Inflammatory macrophage (primary cell): ENCODE measurements at regions not wholly inside any gene's neighbourhood (a gene's known extent, or its start where the extent isn't known, plus 50 kb on each side); places are given as distances from the start of the nearest gene placed in this dataset.

Source experiments
- DNase-seq, 2 donors: peaks; one replicate each; pipeline ENCODE4 v3.0.0-alpha.2; 2020 to 2022

- no peak for DNase-seq
These were observed 50.6 kb upstream of the IL6 start for GRCh38 chr7:22676385-22676784.

GRCh38 chr7:22675917-22676343 is 51.1 kb upstream of the IL6 start:
- no peak for DNase-seq

- DNase-seq: peak; percentile 24 to 71
These were observed 51.6 kb upstream of the IL6 start for GRCh38 chr7:22675421-22675820.

GRCh38 chr7:22672846-22673680 is 53.9 kb upstream of the IL6 start:
- DNase-seq: no peak

GRCh38 chr7:22671177-22671879 is 55.7 kb upstream of the IL6 start:
- DNase-seq: no peak

- no peak for DNase-seq
These were observed 56.6 kb upstream of the IL6 start for GRCh38 chr7:22670422-22670815.

GRCh38 chr7:22669692-22670421 is 57.1 kb upstream of the IL6 start:
- DNase-seq: no peak

GRCh38 chr7:22668971-22669401 is 58.0 kb upstream of the IL6 start:
- DNase-seq: no peak

GRCh38 chr7:22667562-22668239 is 59.3 kb upstream of the IL6 start:
- no peak for DNase-seq

GRCh38 chr7:22667187-22667561 is 59.8 kb upstream of the IL6 start:
- no peak for DNase-seq

GRCh38 chr7:22666732-22667131 is 60.3 kb upstream of the IL6 start:
- DNase-seq: peak; percentile 57 to 66

GRCh38 chr7:22665923-22666322 is 61.1 kb upstream of the IL6 start:
- DNase-seq: no peak

- DNase-seq: no peak
These were observed 61.8 kb upstream of the IL6 start for GRCh38 chr7:22664988-22665798.

- no peak for DNase-seq
These were observed 63.3 kb upstream of the IL6 start for GRCh38 chr7:22663721-22664120.

- peak; percentile 62 to 89 for DNase-seq
These were observed 63.7 kb upstream of the IL6 start for GRCh38 chr7:22663357-22663718.

- peak; percentile 32 to 40 for DNase-seq
These were observed 64.2 kb upstream of the IL6 start for GRCh38 chr7:22662556-22663356.

GRCh38 chr7:22662036-22662435 is 65.0 kb upstream of the IL6 start:
- DNase-seq: peak; percentile 31 to 46

- no peak for DNase-seq
These were observed 66.3 kb upstream of the IL6 start for GRCh38 chr7:22660732-22661131.

GRCh38 chr7:22660293-22660692 is 66.7 kb upstream of the IL6 start:
- no peak for DNase-seq

GRCh38 chr7:22659741-22660140 is 67.3 kb upstream of the IL6 start:
- no peak for DNase-seq

- DNase-seq: no peak
These were observed 69.0 kb upstream of the IL6 start for GRCh38 chr7:22658031-22658430.
